SKM-1 treated with dmso at 0.1 percent for 144 hours (cell line): ENCODE measurements at regions not wholly inside any gene's neighbourhood (a gene's known extent, or its start where the extent isn't known, plus 50 kb on each side); places are given as distances from the start of the nearest gene placed in this dataset.
"Not testable (repeated sequence)": the region's sequence is repeated elsewhere in the genome, so short reads cannot be mapped to it uniquely, and the experiment has no call there.

ENCODE experiments used
- DNase-seq: peaks from one replicate; lab custom pipeline; 2025; ENCODE audit not compliant: unreplicated experiment; lab: John Stamatoyannopoulos, UW

GRCh38 chrX:13387666-13388494, 68.0 kb upstream of the ATXN3L start:
- DNase-seq: peak; percentile 5

DNA sequence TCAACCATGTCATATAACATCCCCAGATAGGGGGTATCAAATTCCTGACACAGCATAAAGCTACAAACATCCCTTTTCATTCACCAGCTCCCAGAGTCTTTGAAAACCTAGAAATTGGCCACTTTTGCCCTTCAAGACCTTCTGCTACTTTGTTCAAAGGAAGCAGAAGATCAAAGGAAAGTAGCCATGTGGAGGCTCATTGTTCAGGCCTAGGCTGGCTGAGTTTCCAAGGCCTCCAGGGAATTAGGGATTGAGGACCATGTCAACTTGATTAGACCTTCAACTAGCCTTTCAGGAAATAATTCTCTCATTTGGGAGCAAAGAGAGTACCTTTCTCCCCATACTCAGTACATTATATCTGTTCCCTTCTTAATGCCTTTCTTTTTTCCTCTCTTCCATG, 66.8 kb upstream of the ATXN3L start:
- DNase-seq: no peak

- no peak for DNase-seq
Measured at GRCh38 chrX:13386092-13386491, 66.2 kb upstream of the ATXN3L start.

GRCh38 chrX:13383907-13384306, 64.1 kb upstream of the ATXN3L start:
- DNase-seq: no peak

DNA sequence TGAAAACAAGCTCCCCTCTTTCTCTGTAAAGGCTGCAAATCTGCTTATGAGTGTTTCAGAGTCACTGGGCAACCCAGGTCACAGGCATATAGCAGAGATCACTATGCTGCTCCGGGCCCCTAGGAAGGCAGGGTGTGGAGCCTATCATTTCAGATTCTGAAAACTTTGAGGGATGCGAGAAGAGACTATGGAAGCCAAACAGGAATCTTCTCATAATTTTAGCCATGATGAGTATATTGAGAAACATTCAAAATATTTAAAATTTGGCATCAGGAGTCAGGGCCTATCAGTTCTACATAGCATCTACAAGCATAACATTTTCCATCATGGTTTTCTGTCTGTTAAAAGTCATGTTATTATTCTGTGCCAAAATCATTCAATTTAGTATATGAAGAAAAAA, 61.7 kb upstream of the ATXN3L start:
- no peak for DNase-seq

DNA sequence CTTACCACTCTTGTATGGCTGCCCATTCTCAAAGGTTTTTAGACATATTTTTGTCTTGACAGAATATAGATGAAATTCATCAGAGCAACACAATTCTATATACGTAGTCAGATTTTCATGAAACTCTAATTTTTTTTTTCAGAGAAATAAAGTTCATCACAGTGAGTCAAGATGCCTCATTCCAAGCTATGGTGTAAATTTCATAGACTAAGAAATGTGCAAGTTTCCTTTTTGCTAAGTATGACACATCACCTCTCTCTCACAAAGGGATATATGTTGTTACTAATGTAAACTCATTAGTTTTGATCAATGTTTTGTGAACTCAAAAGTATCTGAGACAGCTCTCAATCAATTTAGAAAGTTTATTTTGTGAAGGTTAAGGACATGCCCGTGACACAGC, 60.4 kb upstream of the ATXN3L start:
- no peak for DNase-seq

DNA sequence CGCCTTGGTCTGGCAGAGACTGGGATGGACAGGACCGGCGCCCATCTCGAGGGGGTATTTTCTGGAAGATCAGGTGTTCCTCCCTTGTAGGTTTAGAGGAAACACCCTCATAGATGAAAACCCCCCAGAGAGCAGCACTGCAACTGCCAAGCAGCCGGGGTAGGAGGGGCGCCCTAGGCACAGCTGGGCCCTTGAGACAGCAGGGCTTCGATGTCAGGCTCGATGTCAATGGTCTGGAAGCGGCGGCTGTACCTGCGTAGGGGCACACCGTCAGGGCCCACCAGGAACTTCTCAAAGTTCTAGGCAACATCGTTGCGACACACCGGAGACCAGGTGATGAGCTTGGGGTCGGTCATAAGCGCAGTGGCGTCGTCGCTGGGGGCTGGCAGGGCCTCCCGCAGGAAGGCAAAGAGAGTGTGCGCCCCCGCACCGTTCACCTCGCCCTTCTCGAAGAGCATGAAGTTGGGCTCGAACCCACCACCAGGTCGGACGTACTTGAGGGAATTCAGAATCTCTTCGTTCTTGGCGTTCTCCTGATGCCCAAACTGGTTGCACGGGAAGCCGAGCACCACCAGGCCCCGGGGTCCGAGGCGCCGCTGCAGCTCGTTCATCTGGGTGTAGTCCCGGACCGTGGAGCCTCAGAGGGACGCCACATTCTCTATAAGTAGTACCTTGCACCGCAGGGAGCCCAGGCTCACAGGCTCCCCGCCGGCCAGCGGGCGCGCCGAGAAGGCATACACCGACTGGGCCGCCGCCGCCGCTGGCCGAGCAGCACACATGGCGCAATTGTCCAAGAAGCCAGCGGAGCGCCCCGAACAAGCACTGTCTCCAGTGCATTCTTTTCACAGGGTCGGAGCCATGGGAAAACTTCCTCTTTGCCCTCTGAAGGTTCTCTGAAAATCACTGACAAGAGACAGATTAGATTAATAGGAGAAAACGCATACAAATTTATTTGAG, 59.0 kb upstream of the ATXN3L start:
- DNase-seq: not testable (repeated sequence)

- DNase-seq: no peak
Measured at GRCh38 chrX:13377550-13377934, 57.7 kb upstream of the ATXN3L start.

DNA sequence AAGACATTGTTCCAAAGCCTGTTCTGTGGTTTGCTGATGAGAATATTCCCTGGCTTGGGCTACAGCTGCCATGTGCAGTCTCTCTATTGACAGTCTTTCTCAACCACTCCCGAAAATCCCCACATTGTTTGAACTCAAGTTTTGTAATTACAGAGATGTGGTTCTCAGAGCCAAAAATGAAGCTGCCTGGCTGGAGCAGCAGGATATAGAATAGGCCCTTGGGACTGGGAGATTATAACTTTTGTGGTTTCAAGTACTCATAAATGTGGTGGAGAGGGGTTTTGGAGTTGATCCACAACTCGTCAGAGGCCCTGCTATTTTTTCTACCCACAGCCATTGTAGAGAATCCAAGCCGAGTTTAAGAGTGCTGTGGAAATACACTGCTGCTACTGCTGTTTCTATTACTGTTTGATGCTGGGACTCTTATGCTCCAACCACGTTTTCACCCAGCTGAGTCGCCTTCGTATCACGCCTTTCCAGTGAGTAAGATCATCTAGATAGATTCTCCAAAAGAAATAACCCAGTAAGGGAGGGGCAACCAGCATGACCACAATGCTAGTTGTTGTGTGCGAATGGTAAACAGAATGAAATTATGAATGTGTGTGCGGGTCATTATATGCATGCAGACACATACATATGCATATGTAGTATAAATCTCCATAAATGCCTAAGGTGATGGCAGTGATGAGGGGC, 57.1 kb upstream of the ATXN3L start:
- no peak for DNase-seq

DNA sequence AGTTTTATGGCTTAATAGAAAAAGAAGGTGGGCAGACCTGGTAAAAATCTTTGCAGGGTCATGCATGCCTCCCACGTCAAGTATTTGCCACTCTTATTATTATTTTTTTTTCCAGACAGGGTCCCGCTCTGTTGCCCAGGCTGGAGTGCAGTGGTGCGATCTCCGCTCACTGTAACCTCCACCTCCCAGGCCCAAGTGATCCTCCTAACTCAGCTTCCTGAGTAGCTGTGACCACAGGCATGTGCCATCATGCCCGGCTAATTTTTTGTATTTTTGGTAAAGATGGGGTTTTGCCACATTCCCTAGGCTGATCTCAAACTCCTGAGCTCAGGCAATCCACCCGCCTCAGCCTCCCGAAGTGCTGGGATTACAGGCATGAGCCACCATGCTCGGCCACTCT, 55.7 kb upstream of the ATXN3L start:
- not testable (repeated sequence) for DNase-seq

DNA sequence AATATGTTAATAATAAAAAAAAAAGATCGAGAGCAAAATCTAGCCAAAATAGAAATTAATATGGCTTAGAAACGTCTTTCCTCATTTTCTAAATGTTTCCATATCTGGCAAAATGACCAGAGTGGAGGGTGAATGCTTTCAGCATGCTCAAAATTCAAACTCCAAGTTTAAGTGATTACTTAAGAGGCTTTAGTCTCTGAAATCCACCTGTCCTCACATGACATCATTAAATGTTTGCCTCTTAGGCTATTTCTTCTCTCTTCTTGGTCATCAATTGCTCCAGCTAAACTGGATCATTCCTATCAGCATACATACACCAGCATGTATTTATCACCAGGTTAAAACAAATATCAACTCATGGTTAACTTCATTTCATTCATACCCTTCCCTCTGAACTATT, 54.5 kb upstream of the ATXN3L start:
- no peak for DNase-seq

GRCh38 chrX:13373431-13374187, 53.8 kb upstream of the ATXN3L start:
- no peak for DNase-seq

GRCh38 chrX:13373027-13373426, 53.2 kb upstream of the ATXN3L start:
- DNase-seq: no peak

DNA sequence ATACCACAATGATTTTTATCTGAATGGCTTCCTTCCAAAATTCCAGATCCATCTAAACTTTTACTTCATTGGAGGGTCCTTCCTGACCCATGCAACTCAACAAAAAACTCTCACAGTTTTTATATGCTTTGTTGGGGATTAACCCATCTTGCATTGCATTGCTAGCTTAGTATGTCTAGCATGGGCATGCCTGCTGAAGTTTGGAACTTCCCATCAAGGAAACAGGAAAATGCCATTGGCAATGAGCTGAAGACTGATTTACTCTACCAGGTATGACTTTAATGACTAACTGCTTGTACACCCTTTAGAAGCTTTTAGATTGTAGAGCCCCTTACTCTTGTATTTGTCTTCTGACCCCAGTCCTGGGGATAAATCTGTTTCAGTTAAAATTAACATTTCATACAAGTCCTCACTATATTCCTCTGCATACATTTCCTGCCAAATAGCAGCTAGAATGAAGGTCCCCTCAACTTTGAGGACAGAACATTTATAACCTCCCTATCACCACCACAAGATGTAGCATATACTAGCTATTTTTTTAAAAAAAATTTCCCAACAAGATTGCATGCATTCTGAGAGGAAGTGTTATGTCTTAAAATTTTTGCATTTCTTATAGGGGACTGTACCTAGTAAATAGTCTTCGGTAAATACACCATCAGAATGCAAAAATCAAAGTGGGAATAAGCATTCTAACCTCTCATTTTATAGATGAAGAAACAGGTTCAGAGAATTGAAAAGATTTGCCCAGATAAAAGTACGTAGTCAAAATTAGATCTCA, 52.5 kb upstream of the ATXN3L start:
- no peak for DNase-seq

DNA sequence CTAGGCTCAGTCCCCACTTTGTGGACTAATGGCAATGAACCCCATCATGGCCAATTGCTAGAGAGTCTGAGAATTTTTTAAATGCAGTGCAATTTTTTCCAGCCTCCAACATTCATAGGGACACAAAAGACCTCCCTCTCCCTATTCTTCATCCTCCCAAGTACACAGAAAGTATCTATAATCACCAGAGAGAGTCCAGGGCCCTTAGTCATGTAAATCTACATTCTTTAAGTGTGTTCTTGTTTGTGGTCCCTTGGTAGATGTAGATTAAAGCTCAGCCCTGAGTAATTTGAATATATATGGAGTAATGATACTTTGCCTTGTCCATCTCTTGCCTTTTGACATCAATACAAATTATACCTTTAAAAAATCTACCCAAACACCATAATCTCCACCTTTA, 51.3 kb upstream of the ATXN3L start:
- DNase-seq: no peak

DNA sequence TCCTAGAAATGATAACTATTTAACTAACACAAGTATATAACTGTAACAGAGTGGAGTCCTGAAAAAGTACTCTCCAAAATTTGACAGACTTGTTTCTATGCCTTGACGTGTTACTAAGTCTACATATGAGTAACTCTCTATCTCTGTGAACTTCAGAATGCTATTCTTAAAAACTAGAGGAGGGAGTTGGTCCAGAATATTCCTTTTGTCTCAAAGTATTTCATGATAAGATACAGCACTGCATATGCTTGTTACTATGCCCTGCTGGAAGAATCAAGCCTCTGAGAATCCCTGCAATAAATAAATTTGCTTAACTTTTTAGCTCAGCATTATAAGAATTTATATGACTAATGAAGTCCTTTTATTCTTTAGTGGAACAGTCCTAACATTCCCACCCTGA, 50.9 kb upstream of the ATXN3L start:
- DNase-seq: no peak
